GM18861 (cell line): ENCODE measurements at regions not wholly inside any gene's neighbourhood (a gene's known extent, or its start where the extent isn't known, plus 50 kb on each side); places are given as distances from the start of the nearest gene placed in this dataset.
"Not testable (repeated sequence)": the region's sequence is repeated elsewhere in the genome, so short reads cannot be mapped to it uniquely, and the experiment has no call there.

ENCODE experiments used
- ATAC-seq: cut with Tn5 transposase; IDR thresholded peaks from one replicate; pipeline ENCODE4 v1.9.1; 2021; ENCODE audit not compliant: unreplicated experiment

- ATAC-seq = no peak
These were observed 387.3 kb downstream of the LIG4 start for GRCh38 chr13:107827840-107828549.

DNA sequence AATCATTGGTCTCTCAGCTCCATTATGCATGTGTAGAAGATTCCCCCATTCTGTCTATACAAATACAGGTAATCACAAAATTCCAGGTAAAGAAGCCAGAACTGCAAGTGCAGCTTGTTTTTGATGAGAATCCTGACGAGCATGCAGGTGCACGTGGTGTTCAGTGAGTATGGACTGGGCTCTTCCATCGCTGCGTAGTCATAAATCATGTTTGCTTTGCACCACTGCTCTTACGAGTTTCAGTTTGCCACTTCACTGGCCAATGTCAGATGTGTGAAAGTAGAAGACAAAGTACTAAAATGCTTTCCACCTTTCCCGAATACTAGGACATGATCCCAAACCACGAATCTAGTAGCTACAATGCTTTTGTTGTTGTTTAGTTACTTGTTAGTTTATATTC is 390.7 kb downstream of the LIG4 start:
- no peak for ATAC-seq

- no peak for ATAC-seq
These were observed 393.3 kb downstream of the LIG4 start for GRCh38 chr13:107822006-107822405.

GRCh38 chr13:107821492-107821891 is 393.8 kb downstream of the LIG4 start:
- ATAC-seq = no peak

DNA sequence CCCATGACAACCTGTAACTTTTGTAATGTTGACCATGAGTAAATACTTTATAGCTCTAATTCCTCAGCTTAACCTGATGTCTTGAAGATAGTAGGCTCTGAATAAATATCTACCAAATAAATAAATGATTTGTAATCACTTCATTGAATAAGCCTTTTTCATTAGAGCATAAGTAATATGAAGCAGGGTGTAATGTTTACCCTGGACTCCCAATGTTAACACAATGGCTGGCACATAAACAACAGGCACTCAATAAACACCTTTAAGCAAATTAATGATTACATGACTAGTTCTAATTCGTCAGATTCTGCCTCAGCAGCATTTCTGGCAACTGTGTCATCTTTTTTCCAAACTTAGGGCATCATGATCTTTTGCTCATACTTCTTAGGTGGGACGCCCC is 396.3 kb downstream of the LIG4 start:
- no peak for ATAC-seq

GRCh38 chr13:107817647-107818287 is 397.6 kb downstream of the LIG4 start:
- ATAC-seq = no peak

- no peak for ATAC-seq
These were observed 403.3 kb downstream of the LIG4 start for GRCh38 chr13:107812014-107812412.

DNA sequence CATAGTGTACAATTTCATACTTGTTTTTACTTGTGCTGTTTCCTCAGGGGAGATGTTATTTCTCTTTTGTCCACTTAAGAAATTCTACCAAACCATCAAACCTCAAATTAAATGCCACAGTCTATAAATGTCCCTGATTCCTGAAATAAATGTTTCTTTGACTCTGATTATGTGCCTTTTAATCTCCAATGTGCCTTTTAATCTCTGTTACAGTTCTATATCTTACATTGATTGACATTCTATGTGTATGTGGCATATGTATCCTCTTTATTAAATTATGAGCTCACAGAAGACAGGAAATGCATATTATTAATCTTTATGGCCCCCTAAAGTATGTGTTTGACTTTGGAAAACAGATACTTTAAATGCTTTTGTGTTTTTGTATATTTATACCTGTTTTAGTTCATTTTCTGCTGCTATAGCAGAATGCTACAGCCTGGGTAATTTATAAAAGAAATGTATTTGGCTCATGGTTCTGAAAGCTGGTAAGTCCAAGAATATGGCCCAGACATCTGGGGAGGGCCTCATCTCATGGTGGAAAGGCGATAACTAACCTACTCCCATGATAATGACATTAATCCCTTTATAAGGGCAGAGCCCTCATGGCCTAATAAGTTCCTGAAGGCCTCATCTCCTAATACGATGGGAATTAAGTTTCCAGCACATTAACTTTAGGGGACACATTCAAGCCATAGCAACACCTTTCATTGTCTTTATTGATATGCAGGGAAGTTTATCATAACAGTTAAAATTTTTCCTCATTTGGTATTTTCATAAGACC is 403.9 kb downstream of the LIG4 start:
- ATAC-seq = no peak

- no peak for ATAC-seq
These were observed 406.2 kb downstream of the LIG4 start for GRCh38 chr13:107809125-107809524.

DNA sequence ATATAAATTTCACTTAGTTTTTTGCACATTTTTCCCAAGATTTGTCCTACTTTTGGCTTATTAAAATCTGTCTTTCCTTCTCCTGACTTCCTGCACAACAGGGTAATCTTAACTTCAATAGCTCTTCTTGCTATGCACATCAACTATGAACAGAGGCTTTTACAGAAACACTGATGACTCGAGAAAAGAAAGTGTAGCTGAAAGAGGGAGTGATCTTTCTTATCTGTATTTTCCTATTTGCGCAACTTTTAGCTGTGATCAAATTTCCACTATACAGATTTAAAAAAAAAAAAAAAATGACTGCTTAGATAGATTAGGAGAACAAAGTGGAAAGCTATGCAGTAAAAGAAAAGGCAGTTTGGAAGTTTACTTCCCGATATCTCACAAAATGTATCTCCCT is 406.9 kb downstream of the LIG4 start:
- ATAC-seq = no peak

GRCh38 chr13:107807306-107808073 is 407.8 kb downstream of the LIG4 start:
- no peak for ATAC-seq

DNA sequence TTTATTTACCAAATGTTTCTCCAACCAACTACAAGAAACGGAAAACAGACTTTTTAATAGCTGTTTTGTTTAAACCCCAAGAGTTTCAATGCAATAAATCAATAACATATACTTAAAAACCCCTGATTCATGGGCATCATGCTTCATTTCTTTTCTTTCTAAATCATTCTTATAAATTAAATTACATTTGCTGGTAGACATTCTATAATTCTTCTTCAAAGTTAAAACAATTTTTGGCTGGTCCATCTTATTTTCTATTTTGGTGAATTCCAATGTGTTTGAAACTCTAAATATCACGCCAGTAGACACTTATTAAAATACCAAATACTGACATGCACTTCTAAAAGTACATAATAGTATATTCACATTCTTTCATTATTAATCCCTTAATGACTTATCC is 408.6 kb downstream of the LIG4 start:
- no peak for ATAC-seq

DNA sequence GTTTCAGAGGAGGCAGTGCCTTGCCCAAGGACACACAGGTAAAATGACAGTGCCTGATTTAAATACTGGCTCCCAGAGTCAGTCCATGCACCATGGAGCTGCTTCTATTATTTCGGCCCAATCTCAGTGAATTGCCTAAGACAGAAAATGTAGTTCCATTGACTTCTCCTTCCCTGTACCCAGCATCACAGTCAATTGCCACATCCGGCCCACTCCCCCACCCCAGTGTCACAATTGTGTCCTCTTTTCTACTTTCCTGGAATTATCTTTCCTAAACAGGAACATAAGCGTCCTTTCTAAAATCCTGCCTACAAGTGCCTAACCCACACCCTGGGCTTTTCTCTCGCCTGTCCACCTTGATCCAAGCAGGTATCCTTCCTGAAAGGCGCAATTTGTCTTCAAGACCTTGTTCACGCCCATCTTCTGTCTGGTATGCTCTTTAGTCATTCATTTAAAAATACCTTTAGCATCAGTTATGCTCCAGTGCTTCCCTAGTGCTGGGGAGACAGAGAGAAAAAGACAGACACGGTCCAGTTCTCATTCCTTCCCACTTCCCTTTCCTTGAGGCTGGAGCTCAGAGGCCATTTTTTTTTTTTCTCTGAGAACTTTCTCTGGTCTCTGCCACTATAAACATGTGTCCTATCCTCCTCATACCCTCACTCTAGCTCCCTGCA is 411.4 kb downstream of the LIG4 start:
- no peak for ATAC-seq

DNA sequence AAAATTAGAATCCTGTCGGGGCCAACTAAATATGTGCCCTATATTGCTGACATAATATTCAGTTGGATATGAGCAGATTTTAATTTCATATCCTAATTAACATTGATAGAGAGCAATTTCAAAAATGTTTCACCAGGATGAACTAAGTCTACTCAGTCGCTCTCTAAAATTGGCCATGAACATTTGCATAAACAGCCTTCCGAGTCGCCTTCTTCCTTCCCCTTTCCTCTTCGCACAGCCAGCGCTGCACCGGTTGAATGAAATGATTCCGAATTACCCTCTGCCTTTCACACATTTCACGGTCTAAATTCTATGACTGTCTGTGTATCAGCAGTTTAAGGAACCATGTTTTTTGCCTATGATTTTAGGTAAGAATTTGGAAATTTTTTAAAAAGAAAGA is 413.7 kb downstream of the LIG4 start:
- ATAC-seq = no peak

DNA sequence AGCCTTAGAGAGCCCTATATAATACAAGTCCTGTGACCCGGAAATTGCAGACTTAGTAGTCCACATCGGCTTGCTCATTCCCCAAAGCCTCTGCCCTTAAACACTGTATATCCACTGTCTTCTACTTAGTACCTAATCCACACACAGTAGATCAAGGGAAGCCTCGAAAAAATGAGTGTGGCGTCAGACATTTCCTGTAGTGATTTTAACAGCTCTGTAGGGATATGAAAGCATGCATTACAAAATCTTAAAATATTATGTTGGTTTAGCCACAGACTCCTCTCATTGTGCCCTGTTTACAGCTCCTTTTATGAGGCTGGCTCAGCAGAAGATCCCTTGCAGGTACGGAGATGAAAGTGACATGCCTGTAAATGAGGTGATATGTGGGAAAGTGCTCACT is 416.3 kb downstream of the LIG4 start:
- no peak for ATAC-seq

DNA sequence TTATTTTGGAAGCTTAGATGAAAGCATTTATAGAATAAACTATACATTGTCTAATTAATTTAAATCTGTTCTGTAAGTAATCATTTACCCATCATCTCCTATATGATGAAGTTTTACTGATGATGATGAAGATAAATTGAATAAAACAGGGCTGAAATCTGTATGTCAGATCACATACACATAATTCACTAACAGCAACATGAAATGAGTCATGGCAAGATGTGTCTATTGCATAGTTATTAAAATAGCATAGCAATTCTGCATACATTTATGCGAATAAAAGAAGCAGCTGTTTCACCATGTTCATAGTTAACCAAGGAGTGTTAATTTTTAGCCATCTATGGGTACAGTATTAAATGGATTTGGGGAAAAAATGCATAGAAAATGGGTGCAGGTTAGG is 424.9 kb downstream of the LIG4 start:
- ATAC-seq = no peak

DNA sequence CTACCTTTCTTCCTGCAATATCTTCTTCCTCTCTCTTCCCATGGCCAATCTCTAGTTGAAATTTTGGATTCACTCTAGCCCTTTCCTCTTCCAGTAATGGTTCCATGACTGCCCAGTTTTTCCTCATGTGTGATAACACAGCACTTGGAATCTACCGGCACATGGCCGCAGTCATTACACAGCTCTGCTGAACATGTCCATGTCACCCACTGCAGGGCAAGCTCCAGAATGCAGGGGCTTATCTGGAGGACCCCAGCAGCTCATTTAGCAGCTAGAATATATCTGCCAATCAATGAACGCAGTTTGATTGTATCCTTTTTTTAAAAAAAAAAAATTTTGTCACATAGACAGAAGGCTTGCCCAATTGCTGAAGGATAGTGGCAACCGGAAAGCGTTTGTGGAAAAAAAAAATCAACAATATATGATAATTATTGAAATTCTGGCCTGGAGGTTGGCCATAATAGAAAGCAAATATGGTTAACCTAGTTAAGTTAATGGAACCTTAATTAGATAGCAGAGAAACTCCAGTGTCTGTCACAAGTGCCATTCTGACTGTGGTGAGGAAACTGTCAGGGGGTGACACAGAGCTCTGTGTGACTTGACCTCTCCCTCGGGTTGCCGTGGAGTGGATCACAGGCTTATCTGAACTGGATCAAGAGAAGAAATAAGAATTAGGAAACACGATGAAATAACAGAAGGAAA is 426.7 kb downstream of the LIG4 start:
- ATAC-seq = no peak

- not testable (repeated sequence) for ATAC-seq
These were observed 432.7 kb downstream of the LIG4 start for GRCh38 chr13:107782646-107783045.

GRCh38 chr13:107778094-107778493 is 437.2 kb downstream of the LIG4 start:
- no peak for ATAC-seq

- no peak for ATAC-seq
These were observed 444.8 kb downstream of the LIG4 start for GRCh38 chr13:107770541-107770940.
